Upper lobe of right lung (tissue), 1 donor: ENCODE measurements at regions not wholly inside any gene's neighbourhood (a gene's known extent, or its start where the extent isn't known, plus 50 kb on each side); places are given as distances from the start of the nearest gene placed in this dataset.

Experiments used
- ATAC-seq: fragments of 200-7000 bp; cut with Tn5 transposase; one replicate; pipeline ENCODE4 v1.9.1; 2020; ENCODE audit warnings: mild to moderate bottlenecking, moderate library complexity
- DNase-seq: peaks from one replicate; pipeline ENCODE4 v3.0.0-alpha.2; 2020
- H3K27ac ChIP-seq: fragments of 200-600 bp; one replicate; pipeline ENCODE4 v1.8.0; 2022
- H3K27me3 ChIP-seq: fragments of 200-600 bp; one replicate; pipeline ENCODE4 v1.8.0; 2022; ENCODE audit warnings: mild to moderate bottlenecking
- H3K36me3 ChIP-seq: fragments of 200-600 bp; one replicate; pipeline ENCODE4 v1.8.0; 2022
- H3K4me1 ChIP-seq: fragments of 200-600 bp; one replicate; pipeline ENCODE4 v1.8.0; 2022
- H3K4me3 ChIP-seq: fragments of 200-600 bp; one replicate; pipeline ENCODE4 v1.8.0; 2022; ENCODE audit warnings: mild to moderate bottlenecking
- H3K9me3 ChIP-seq: fragments of 200-600 bp; one replicate; pipeline ENCODE4 v1.8.0; 2022
- intact Hi-C: fragments of 100-400 bp; cut with DNase I; formaldehyde crosslinking; loops from one replicate; pipeline ENCODE4 v1.11.0; 2022
- TF ChIP-seq, protein P1 (sequence below): fragments of 200-600 bp; IDR thresholded peaks from one replicate; pipeline ENCODE4 v1.8.0; 2022; ENCODE audit warnings: antibody characterized with exemption
- donor health status: DM: no; HTN: yes; CAD: no; lungs with severe emphysema.

DNA sequence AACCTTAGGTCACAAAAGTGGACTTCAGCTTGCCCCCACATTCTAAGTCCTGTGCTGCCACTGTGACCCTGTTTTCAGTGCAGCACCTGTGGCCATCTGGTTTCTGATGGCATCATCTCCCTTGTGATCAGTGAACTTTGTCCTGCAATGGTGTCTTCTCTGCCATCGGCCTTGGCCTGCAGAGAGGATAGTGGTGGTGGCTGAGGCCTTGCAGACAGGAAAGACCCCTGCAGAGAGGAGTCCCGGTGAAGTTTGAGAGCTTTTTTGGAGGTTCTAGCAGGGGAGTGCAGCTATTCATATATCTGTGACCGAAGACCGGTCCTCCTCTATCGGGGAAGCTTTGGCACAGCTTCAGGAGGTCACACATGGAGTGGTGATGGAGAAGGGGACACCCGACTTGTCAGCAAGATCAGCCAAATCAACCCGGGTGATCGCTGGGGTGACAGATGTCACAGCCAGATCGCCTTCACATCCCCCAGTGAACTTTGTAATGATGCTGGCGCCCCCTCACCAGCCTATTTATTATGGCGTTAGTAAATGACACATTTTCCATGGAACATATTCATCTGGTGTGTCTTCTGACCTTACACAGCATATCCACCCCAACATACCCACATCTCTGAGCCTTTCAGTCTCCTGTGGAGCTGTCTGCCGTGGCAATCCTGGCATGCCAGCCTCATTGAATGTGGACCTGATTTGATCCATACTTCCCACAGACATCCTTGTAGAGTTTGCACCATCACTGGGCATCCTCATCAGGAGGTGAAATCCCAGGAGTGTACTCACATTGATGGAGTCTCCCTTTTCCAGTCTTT lies 136.1 kb downstream of the PAPOLA start:
- intact Hi-C loops, result no loop called here
- Histone ChIP-seq H3K4me3 (no peak overlapping the region), H3K9me3 (no peaks in the 10 kb centered on the region), H3K4me1 (no peaks in the 10 kb centered on the region), H3K27ac (no peak overlapping the region), H3K36me3 (no peaks in the 10 kb centered on the region), H3K27me3 (no peaks in the 10 kb centered on the region)
- ATAC-seq, result no peak
- peak; percentile 37 for DNase-seq
- TF ChIP-seq, protein P1, sequence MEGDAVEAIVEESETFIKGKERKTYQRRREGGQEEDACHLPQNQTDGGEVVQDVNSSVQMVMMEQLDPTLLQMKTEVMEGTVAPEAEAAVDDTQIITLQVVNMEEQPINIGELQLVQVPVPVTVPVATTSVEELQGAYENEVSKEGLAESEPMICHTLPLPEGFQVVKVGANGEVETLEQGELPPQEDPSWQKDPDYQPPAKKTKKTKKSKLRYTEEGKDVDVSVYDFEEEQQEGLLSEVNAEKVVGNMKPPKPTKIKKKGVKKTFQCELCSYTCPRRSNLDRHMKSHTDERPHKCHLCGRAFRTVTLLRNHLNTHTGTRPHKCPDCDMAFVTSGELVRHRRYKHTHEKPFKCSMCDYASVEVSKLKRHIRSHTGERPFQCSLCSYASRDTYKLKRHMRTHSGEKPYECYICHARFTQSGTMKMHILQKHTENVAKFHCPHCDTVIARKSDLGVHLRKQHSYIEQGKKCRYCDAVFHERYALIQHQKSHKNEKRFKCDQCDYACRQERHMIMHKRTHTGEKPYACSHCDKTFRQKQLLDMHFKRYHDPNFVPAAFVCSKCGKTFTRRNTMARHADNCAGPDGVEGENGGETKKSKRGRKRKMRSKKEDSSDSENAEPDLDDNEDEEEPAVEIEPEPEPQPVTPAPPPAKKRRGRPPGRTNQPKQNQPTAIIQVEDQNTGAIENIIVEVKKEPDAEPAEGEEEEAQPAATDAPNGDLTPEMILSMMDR, result no peak

DNA sequence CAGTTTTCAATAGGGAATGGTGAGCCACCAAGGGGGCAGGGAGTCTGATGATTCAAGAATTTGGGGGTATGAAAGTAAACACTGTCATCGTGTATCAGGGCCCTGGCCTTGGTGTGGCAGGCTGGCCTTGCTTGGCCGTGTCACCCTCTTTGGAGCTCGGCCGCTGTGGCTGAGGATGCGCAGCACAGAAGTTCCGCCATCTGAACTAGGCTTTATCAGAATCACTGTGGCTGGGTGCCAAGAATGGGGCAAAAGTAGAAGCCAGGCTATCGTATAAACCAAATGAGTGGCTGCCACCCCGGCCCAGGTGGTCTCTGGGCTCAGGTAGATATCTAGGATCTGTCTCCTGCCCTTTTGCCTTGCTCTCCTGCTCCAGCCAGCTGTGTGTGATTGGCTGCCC lies 137.4 kb downstream of the PAPOLA start:
- no peaks in the 10 kb centered on the region for H3K36me3 ChIP-seq
- TF ChIP-seq, protein P1, result no peak
- ATAC-seq (no peak), DNase-seq (no peak)
- intact Hi-C loops, result no loop called here
- H3K4me1 ChIP-seq, result no peaks in the 10 kb centered on the region
- no peaks in the 10 kb centered on the region for H3K27me3 ChIP-seq
- no peak overlapping the region for H3K4me3 ChIP-seq
- H3K9me3 ChIP-seq, result no peaks in the 10 kb centered on the region
- no peak overlapping the region for H3K27ac ChIP-seq

DNA sequence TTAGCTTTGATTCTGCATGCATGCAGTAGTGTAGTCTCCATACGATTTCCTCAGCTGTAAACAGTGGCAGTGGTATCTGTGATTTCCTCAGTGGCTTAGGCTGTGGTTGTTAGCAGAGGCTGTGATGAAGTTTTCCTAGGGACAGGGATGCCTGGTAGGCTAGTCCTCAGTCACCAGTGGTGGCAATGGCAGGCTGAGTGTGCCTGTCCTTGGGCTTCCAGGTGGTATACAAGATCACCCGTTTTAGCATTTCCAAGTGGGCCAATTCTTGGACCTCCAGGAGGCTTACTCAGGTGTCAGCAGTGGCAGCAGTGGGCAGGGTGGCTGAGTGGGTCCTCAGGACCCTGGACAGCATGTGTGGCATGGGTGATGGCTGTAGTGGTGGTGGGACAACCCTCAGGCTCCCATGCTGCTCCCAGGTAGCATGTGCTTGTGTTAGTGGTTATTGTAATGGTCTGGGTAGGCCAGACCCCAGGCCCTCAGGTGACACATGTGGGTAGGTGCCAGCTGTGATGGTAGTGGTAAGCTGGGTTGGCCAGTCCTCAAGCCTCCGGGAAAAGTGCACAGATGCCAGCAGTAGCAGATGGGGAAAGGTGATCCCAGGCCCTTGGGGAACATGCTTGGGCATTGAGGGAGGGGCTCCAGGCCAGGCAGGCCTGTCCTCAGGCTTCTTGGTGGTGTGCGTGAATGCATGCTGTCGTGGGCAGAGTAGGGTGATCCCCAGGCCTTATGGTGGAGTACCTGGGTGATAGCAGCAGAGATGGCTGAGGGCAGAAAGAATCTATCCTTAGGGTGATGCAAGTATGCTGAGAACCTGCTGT lies 146.5 kb downstream of the PAPOLA start:
- DNase-seq (no peak), ATAC-seq (peak; percentile 21)
- H3K27ac ChIP-seq, result no peak overlapping the region
- H3K27me3 ChIP-seq, result no peaks in the 10 kb centered on the region
- TF ChIP-seq, protein P1, result no peak
- H3K9me3 ChIP-seq, result no peaks in the 10 kb centered on the region
- no peaks in the 10 kb centered on the region for H3K36me3 ChIP-seq
- no peaks in the 10 kb centered on the region for H3K4me1 ChIP-seq
- intact Hi-C loops, result no loop called here
- no peak overlapping the region for H3K4me3 ChIP-seq

DNA sequence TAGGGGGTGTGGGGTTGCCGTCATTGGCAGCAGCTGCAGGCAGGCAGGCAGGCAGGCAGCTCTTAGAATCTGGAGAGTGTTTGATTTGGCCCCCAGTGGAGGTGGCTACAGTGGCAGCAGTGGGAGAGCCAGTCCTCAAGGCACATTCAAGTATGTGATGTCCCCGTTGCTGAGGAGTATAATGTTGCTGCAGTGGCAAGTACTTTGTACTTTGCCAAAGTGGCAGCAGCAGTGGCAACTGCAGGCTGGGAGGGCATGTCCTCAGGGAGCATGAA lies 147.1 kb downstream of the PAPOLA start:
- intact Hi-C loops, result no loop called here
- Histone ChIP-seq H3K27ac (no peak overlapping the region), H3K36me3 (no peaks in the 10 kb centered on the region), H3K27me3 (no peaks in the 10 kb centered on the region), H3K4me3 (no peak overlapping the region), H3K9me3 (no peaks in the 10 kb centered on the region), H3K4me1 (no peaks in the 10 kb centered on the region)
- TF ChIP-seq, protein P1, result no peak
- DNase-seq (no peak), ATAC-seq (peak; percentile 85)

DNA sequence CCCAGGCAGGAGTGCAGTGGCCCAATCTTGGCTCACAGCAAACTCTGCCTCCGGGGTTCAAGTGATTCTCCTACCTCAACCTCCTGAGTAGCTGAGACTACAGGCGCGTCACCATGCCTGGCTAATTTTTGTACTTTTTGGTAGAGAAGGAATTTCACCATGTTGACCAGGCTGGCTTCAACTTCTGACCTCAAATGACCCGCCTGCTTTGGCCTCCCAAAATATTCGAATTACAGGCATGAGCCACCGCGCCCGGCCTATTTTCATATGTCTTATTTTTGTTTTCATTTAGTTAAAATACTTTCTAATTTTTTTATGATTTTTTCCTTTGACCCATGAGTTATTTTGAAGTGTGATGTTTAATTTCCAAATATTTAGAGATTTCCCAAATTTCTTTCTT lies 143.6 kb upstream of the VRK1 start:
- no peak overlapping the region for H3K4me3 ChIP-seq
- TF ChIP-seq, protein P1, result no peak
- H3K27ac ChIP-seq, result no peak overlapping the region
- intact Hi-C loops, result no loop called here
- no peaks in the 10 kb centered on the region for H3K9me3 ChIP-seq
- DNase-seq (no peak), ATAC-seq (no peak)
- H3K27me3 ChIP-seq, result no peaks in the 10 kb centered on the region
- H3K4me1 ChIP-seq, result no peaks in the 10 kb centered on the region
- H3K36me3 ChIP-seq, result no peaks in the 10 kb centered on the region
